NCI-H345 (cell line): ENCODE measurements at regions not wholly inside any gene's neighbourhood (a gene's known extent, or its start where the extent isn't known, plus 50 kb on each side); places are given as distances from the start of the nearest gene placed in this dataset.
"Not testable (repeated sequence)": the region's sequence is repeated elsewhere in the genome, so short reads cannot be mapped to it uniquely, and the experiment has no call there.

Experiments
- DNase-seq: peaks from one replicate; lab custom pipeline; 2025; lab: John Stamatoyannopoulos, UW

DNA sequence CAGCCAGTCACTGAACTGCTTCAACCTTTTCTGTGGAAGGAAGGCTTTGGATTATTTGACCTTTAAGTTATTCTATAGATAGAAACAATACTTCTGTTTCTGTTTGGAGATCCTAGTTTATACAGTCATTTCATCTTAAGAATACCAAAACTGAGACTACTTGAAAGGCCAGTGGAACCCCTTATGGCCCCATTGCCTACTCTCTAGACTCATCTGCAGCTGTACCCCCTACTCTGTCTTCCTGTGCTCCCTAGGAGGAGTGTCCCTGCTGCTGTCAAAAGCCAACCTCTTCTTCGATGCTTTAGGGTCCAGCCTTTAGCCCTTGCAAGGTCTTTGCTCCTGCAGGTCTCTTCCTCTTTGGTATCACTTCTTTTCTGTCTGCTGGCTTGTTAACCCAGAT, 169.6 kb downstream of the EDEM1 start:
- DNase-seq: no peak

DNA sequence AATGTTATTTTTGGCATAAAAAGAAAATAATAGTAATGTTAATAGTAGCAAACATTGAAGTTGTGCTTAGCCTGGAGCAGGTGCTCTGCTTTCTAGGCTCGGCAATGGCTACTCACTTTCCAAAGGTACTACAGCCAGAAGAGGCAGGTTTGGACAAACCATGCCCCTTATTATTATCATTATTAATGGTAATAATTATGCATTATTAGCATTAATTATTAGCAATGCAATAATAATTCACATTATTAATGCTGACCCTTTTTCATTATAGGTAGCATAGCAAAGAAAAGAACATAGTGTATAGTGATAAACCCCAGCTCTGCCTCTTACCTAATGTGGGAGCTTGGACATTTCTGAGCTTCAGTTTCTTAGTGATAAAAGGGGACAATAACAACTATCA, 171.4 kb downstream of the EDEM1 start:
- no peak for DNase-seq

DNA sequence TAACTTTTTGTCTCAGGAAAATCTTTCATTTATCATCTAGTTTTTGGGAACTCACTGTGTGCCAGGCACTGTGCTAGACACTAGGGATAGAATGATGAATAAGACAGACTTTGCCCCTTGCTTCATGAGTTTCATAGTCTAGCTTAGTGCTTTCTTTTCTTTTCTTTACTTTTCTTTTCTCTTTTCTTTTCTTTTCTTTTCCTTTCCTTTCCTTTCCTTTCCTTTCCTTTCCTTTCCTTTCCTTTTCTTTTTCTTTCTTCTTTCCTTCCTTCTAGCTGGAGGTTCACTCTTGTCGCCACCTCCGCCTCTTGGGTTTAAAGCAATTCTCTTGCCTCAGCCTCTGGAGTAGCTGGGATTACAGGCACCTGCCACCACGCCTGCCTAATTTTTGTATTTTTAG, 172.9 kb downstream of the EDEM1 start:
- no peak for DNase-seq

GRCh38 chr3:5366746-5367145, 179.2 kb downstream of the EDEM1 start:
- DNase-seq: no peak

GRCh38 chr3:5371555-5371954, 184.0 kb downstream of the EDEM1 start:
- DNase-seq: not testable (repeated sequence)

GRCh38 chr3:5376761-5377160, 189.3 kb downstream of the EDEM1 start:
- peak; percentile 77 for DNase-seq

DNA sequence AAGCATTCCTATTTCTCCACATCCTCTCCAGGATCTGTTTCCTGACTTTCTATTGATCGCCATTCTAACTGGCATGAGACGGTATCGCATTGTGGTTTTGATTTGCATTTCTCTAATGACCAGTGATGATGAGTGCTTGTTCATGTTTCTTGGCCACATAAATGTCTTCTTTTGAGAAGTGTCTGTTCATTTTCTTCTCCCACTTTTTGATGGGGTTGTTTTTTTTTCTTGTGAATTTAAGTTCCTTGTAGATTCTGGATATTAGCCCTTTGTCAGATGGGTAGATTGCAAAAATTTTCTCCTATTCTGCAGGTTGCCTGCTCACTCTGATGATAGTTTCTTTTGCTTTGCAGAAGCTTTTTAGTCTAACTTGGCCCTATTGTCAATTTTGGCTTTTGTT, 191.8 kb downstream of the EDEM1 start:
- not testable (repeated sequence) for DNase-seq

DNA sequence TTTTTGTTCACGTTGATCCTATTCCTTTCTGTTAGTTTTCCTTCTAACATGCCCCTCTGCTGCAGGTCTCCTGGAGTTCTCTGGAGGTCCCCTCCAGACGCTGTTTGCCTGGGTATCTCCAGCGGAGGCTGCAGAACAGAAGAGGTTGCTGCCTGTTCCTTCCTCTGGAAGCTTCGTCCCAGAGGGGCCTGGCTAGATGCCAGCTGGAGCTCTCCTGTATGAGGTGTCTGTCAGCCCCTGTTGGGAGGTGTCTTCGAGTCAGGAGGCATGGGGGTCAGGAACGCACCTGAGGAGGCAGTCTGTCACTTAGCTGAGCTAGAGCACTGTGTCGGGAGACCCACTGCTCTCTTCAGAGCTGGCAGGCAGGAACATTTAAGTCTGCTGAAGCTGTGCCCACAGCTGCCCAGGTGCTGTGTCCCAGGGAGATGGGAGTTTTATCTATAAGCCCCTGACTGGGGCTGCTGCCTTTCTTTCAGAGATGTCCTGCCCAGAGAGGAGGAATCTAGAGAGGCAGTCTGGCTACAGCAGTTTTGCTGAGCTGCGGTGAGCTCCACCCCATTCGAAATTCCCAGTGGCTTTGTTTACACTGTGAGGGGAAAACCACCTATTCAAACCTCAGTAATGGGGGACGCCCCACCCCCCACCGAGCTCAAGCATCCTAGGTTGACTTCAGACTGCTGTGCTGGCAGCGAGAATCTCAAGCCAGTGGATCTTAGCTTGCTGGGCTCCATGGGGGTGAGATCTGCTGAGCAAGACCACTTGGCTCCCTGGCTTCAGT, 196.2 kb downstream of the EDEM1 start:
- not testable (repeated sequence) for DNase-seq

- DNase-seq: no peak
Measured at GRCh38 chr3:5384557-5385236, 197.2 kb downstream of the EDEM1 start.

DNA sequence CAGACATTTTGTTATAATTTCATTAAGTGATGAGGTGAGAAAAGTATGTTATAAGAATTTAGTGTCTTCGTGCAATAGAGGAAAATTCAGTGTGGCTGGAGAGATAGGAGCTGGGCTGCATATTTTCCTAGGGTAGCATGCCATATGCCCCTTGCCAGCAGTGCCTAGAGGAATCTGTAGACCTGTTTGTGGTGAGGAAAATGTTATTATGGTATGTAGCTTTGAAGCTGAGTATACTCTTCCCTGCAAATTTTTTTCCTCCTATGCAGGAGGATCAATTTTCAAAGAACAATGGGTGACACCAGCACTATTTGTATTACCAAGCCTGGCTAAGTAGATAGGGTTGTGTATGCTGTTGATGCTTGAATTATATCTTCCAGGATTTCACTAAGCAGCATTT, 200.6 kb downstream of the EDEM1 start:
- DNase-seq: no peak

- DNase-seq: no peak
Measured at GRCh38 chr3:5389057-5389456, 201.6 kb downstream of the EDEM1 start.

DNA sequence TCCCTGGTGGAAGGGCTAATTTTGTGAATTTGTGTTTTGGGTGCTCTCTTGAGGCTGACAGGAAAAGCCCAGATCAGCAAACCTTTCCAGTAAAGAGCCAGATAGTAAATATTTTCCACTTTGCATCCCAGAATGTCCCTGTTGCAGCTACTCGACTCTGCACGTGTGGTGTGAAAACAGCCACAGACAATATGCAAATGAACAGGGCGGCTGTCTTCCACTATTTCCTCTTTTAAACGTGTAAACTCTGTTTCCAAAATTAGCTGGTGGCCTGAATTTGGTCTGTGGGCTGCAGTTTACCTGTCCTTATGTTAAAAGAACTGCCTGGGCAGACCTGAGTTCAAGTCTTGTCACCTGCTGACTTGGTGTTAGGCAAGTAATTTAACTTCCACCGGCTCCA, 202.7 kb downstream of the EDEM1 start:
- no peak for DNase-seq

DNA sequence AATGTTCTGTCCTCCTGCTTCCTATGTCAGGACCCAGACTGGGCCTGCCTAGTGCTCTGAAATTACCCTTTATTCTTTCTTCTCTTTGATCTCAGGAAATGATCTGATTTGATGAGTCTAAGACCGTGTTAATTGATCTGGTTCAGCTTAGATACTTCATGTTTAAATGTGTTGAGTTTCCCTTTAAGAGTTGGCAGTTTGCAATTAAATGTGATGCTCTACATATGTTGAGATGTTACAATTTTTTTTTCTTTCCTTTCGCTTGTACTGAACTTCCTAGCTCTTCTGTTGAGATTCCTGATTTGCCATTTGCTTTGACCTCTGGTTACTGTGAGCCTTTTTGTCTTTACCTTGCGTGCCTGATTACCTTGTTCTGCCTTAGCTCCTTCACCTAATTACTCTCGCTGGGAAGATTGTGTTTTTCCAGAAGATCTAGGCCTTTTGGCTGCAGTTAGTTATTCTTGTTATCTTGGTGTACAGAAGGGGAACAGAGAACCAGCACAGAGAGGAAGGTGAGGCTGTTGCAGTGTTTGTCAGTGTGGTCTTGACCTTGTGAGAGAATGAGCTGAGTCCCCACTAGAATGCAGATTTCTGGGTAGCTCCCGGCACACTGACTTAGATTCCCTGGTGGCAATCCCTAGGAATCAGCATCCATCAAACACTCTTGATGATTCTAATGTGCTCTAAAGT, 203.6 kb downstream of the EDEM1 start:
- DNase-seq: no peak

GRCh38 chr3:5401002-5401401, 213.5 kb downstream of the EDEM1 start:
- DNase-seq: no peak

DNA sequence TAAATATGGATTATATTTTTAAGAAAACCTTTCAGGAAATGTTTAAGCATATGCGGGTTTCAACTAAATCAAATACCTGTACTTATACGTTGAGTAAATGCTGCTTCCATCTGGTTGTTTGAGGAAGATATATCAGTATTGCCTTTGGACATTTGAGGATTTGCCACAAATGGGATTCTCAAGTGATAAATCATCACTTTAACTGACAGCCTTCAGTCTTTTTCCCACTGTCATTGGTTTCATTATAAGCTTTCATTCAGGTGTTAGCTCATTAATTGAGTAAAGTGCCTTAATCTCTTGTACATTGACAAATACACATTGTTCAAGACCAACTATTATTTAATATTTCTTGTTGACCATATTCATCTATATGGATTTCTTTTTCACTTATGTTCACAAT, 217.2 kb downstream of the EDEM1 start:
- DNase-seq: no peak

DNA sequence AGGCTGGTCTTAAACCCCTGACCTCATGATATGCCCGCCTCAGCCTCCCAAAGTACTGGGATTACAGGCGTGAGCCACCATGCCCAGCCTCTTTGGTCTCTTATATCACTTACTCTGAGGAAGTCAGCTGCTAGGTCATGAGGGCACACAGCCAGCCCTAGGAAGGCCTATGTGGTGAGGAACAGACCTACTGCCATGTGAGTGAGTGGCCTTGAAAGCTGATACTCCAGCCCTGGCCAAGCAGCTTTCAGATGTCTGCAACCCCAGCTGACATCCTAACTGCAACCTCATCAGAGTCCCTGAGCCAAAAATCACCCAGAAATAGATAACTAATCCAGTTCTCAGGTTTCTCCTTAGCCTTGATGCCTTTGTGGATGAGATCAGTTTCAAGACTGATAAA, 224.3 kb downstream of the EDEM1 start:
- no peak for DNase-seq

- DNase-seq: no peak
Measured at GRCh38 chr3:5423076-5423475, 235.6 kb downstream of the EDEM1 start.

GRCh38 chr3:5423523-5423922, 236.0 kb downstream of the EDEM1 start:
- no peak for DNase-seq

DNA sequence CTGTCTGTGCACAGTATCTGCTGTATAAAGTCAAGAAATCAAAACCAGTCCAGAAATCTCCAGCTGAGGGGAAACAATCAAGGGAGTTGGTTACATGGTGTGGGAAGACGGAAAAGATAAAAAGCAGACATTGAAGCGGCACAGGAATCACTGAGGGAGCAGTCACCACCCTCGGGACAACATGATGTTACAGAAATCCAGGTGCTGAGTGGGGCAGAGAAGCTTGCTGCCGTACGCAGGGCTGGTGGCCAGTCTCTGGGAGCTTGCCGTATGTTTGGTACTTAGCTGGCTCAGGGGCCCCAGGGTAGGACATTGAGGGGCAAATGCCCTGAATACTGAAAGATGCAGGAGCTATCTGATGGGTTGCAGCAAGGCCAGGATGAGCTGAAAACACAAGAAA, 237.9 kb downstream of the EDEM1 start:
- DNase-seq: no peak

GRCh38 chr3:5426094-5426883, 238.8 kb downstream of the EDEM1 start:
- DNase-seq: peak; percentile 11

GRCh38 chr3:5427021-5427420, 239.5 kb downstream of the EDEM1 start:
- no peak for DNase-seq

DNA sequence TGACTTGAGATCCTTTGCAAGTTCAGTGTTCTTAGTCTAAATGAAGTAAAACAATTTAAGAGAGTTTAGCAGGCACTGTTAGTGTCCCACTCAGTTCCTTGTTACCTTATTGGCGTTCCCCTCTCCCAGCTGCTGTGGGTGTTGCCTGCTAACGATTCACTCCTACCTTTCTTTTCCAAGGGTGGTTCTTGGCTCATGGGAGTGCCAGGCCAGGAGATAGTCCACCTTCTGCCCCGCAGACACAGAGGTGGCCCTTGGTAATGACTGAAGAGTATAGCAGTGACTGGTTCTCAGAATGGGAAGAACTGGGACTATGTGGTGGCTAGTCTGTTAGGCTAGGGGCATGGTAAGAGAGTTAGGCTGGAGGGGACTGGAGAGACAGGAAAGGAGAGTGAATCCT, 240.4 kb downstream of the EDEM1 start:
- DNase-seq: no peak
